HT1080 (cell line): ENCODE measurements at regions not wholly inside any gene's neighbourhood (a gene's known extent, or its start where the extent isn't known, plus 50 kb on each side); places are given as distances from the start of the nearest gene placed in this dataset.

Experiments
- DNase-seq: peaks from one replicate; pipeline ENCODE4 v3.0.0-alpha.2; 2015; ENCODE audit warnings: low read depth

GRCh38 chr18:44495151-44495550 is 185.5 kb upstream of the SETBP1 start:
- no peak for DNase-seq

GRCh38 chr18:44497311-44497710 is 183.4 kb upstream of the SETBP1 start:
- no peak for DNase-seq

DNA sequence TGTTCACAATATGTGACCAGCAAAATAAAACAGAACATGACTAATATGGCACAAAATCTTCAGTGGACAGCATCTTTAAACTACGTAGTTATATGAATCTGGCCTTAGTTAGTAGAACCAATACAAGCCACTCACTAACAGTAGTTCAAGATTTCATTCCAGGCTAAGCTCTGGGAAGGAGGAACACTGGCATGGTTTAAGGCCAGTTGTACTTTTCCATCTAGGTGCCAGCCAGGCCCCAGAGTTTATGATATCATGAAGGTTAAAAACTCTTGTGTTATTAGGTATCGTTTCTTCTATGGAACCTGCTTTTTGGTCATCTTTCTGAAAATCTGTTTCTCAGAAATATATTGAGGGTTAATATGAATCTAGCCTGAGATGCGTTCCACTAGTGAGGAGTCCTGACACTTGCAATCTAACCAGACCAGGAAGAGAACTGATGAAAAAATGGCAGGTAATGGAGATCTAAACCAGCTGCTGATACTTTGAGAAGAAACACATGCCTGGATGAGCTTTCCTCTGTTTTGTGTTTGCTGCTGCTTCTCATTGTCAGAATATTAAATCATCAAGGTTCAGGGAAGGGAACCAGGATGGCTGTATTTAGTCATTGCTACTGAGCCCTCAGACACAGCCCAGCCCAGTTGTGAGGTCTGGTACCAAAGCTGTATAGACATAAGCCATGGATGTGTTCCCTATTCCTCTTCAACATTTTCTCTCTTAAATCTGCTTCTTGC is 182.8 kb upstream of the SETBP1 start:
- no peak for DNase-seq

- no peak for DNase-seq
These were observed 179.7 kb upstream of the SETBP1 start for GRCh38 chr18:44500808-44501610.

- no peak for DNase-seq
These were observed 178.5 kb upstream of the SETBP1 start for GRCh38 chr18:44502221-44502620.

DNA sequence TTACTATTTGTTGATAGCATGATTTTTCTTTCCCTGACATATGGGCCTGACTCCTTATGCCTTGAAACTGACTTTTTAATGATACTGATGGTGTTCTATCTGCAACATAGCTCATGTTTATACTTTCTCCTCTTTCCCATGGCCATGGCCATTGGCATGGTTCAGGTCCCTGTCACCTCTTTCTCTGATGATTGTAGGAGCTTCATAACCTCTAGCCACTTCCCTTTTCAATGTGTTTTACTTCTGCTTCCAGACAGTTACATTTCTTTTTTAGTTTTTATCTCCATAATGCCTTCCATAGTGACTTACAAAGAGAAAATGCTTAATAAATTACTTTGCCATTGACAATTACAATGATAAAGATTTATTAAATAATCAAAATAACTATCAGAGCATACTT is 177.9 kb upstream of the SETBP1 start:
- no peak for DNase-seq

DNA sequence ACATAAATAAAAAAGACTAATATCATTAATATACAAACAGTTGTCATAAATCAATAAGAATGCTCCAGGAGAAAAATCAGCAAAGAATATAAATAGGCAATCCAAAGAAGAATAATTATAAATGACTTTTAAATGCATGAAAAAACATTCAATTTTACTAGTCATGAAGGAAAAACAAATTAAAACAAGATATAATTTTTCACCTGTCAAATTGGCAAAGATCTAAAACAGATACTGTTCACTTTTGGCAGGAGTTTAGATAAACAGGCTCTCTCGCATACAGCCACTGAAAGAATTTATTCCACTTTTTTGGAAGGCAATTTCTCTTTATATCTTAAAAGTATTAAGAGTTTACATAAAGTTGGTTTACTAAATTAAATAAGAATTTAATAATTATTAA is 176.8 kb upstream of the SETBP1 start:
- DNase-seq, result no peak

DNA sequence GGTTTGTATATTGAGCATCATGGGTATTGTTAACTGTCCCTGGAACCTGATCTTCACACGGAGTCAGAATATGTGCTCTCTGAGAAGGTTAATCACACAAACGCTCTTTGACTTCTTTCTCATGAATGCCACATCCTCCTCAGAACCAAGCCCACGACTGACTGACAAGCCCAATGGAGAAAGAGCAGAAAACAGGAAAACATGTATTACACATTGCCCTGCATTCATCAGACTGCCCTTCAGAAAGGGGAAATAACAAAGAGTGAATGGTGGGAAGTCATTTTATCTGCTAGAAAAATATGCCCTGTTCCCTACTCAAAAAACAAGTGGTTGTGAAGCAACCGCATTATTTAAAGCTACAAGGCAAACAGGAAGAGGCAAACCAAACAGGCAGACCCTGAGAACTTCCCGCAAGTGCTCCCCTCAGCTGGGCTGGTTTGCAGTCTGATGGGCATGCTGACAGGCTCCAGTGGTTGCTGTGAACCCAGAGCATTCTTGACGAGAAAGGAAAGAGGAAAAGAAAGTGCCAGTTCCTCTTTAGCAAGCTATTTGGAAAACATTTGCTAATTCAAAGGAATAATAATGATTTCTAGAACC is 172.9 kb upstream of the SETBP1 start:
- peak; percentile 10 for DNase-seq

DNA sequence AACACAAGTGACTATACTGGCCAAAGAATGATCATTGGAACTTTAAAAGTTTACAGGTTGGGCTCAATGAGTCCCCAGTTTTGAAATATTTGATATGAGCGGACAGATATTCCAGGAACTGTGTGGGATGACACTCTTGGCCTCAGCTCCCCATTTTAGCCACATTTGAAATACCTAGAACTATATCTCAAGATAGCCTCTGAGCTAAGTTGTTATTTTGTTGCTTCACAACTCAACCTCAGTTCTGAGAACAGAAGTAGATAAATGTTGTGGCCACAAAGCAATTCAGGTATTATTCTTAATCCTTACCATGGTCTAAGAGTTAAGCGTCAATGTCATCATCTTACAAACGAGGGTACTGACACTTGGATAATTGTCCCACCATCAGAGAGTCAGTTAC is 172.2 kb upstream of the SETBP1 start:
- DNase-seq, result no peak

GRCh38 chr18:44509048-44509447 is 171.6 kb upstream of the SETBP1 start:
- no peak for DNase-seq

DNA sequence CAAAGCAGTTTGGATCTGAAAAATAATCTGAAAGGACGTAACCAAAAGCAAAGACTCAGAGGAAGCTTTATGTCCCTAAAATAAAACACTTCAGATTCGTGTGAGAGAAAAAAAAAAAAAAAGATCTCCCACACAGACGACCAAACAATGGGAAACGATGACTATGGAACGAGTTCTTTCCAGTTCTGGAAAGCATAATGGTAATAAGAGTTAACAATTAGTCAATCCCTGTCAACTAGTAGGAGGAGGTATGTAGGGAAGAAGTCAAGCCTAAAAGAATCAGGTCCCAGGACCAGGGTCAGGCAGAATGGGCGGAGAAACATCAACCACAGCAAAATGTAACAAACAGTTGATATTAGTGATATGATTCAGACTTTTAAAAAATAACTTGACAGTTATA is 170.3 kb upstream of the SETBP1 start:
- DNase-seq, result no peak

GRCh38 chr18:44513233-44513632 is 167.5 kb upstream of the SETBP1 start:
- DNase-seq, result no peak

- DNase-seq, result no peak
These were observed 166.6 kb upstream of the SETBP1 start for GRCh38 chr18:44514106-44514505.

DNA sequence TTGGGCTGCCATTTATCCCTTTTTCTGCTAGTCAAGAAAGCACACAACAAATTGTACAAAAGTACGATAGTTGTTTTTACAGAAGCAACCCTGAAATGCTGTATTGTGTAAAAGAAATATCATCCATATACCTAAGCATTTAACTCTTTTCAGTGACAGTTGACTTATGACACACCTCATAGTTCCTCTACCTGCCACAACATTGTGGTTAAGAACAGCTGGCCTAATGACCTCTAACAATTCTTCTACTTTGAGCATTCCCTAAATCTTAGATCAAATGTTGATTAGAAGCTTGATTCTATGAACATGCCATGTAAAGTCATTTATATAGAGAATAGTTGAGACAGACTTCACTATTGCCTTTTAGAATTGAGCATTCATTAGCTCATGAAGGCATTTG is 165.9 kb upstream of the SETBP1 start:
- DNase-seq, result no peak

DNA sequence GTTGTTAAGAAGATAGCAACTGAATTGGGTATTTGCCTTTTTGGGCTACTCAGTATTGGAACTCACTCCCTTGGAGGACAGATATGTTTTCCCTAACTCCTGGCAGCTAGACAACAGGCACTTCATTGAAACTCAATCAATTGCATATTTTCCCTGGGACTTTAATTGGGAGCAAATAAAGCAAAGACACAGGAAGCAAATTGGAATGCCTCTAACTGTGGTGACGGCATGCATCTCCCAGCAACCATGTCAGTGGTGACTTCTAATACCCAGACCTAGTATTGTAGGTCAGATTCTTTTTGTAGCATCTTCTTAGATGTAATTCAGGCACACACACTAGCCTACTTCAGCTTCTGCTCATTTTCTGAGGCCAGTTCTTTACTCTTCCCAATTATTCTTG is 164.2 kb upstream of the SETBP1 start:
- DNase-seq, result no peak

DNA sequence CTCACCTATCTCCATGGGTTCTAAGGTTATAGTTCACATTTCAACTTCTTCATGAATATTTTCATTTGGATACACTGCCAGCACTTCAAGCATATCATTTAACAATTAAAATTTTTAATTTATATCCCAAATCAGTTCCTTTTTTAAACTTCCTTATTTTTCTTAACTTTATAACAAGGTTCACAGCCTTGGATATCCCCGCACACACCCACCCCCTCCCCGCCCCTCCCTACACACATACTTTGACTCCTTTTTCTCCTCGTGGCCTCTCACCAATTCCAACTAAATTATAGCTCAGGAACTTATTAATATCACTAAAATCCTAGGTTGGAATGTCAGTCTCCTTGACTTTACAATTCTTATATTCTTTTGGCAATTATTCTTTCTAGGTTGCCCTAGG is 163.6 kb upstream of the SETBP1 start:
- no peak for DNase-seq

GRCh38 chr18:44518091-44518615 is 162.5 kb upstream of the SETBP1 start:
- DNase-seq, result peak; percentile 40

DNA sequence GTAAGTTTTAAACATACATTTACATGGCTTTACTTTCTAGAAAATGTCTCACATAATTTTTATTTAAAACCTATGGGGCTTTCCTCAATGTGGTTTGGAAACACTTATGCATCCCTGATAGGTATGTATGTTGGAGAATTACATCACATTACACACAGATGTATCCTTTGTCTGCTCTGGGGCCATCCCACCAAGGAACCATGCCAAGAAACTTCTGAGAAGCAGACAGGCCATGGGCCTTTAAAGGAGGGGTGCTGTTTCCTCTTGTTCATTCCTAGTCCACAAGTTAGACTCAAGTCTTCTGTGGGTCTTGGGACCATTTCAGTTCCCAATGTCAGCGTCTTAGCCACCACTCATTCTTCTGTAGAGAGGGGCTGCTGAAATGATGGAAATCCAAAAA is 162.0 kb upstream of the SETBP1 start:
- DNase-seq, result peak; percentile 17

- peak; percentile 37 for DNase-seq
These were observed 159.6 kb upstream of the SETBP1 start for GRCh38 chr18:44520981-44521667.

- no peak for DNase-seq
These were observed 159.0 kb upstream of the SETBP1 start for GRCh38 chr18:44521668-44522022.

GRCh38 chr18:44526705-44527415 is 153.8 kb upstream of the SETBP1 start:
- no peak for DNase-seq
